Common myeloid progenitor, CD34-positive (primary cell): ENCODE measurements at regions not wholly inside any gene's neighbourhood (a gene's known extent, or its start where the extent isn't known, plus 50 kb on each side); places are given as distances from the start of the nearest gene placed in this dataset.

Experiments used
- CTCF ChIA-PET: fragments of 350-600 bp; sonication (Branson Sonifier 250); formaldehyde crosslinking; loops from one replicate; lab custom pipeline; 2021; ENCODE audit warnings: antibody characterized with exemption; lab: Charles Lee
- POLR2A ChIA-PET: fragments of 350-600 bp; sonication (Branson Sonifier 250); formaldehyde crosslinking; loops from one replicate; lab custom pipeline; 2021; ENCODE audit warnings: antibody characterized with exemption; lab: Charles Lee
- DNase-seq, 3 donors: peaks; one replicate each; pipeline versions ENCODE4 v3.0.0 to v3.0.0-alpha.2; 2013
- H3K27ac ChIP-seq, 2 experiments: 1 replicate in 1 of 2; 2 replicates in 1 of 2; pipeline ENCODE4 v1.7.0; 2013; ENCODE audit warnings: inconsistent platforms in 2 of 2, low read length in 2 of 2, mild to moderate bottlenecking in 2 of 2, low read depth in 1 of 2, moderate library complexity in 1 of 2; ENCODE audit not compliant: severe bottlenecking in 2 of 2, insufficient read depth in 1 of 2, poor library complexity in 1 of 2
- H3K27me3 ChIP-seq, 5 experiments: replicated peaks in 2 of 5; 1 replicate in 3 of 5; 2 replicates in 2 of 5; pipeline versions ENCODE4 v1.6.1 to v1.7.0; 2013; ENCODE audit warnings: low read length in 4 of 5, mild to moderate bottlenecking in 2 of 5, moderate library complexity in 2 of 5, inconsistent platforms in 1 of 5; ENCODE audit not compliant: insufficient read depth in 5 of 5, control insufficient read depth in 4 of 5
- H3K36me3 ChIP-seq, 4 experiments: 1 replicate in 2 of 4; 2 replicates in 2 of 4; pipeline versions ENCODE4 v1.6.1 to v1.7.0; 2013; ENCODE audit warnings: low read length in 3 of 4, control low read depth in 1 of 4, mild to moderate bottlenecking in 1 of 4; ENCODE audit not compliant: control insufficient read depth in 4 of 4, insufficient read depth in 4 of 4
- H3K4me1 ChIP-seq, 4 experiments: 1 replicate in 3 of 4; 2 replicates in 1 of 4; pipeline versions ENCODE4 v1.6.1 to v1.7.1; 2013; ENCODE audit warnings: low read length in 3 of 4, mild to moderate bottlenecking in 3 of 4, control low read depth in 1 of 4, inconsistent platforms in 1 of 4, moderate library complexity in 1 of 4; ENCODE audit not compliant: control insufficient read depth in 4 of 4, insufficient read depth in 4 of 4; ENCODE audit errors: control extremely low read depth in 1 of 4
- H3K4me3 ChIP-seq, 7 experiments: 1 replicate in 4 of 7; 2 replicates in 3 of 7; pipeline versions ENCODE4 v1.5.1 to v1.7.0; 2013; ENCODE audit warnings: mild to moderate bottlenecking in 7 of 7, low read length in 6 of 7, moderate library complexity in 6 of 7, inconsistent platforms in 2 of 7, low read depth in 2 of 7, control low read depth in 1 of 7; ENCODE audit not compliant: insufficient read depth in 4 of 7, control insufficient read depth in 1 of 7; ENCODE audit errors: extremely low read depth in 1 of 7
- H3K9me3 ChIP-seq, 5 experiments: 1 replicate in 4 of 5; 2 replicates in 1 of 5; pipeline versions ENCODE4 v1.6.1 to v1.7.1; 2013; ENCODE audit warnings: low read length in 4 of 5, mild to moderate bottlenecking in 2 of 5, inconsistent platforms in 1 of 5, low read depth in 1 of 5, moderate library complexity in 1 of 5; ENCODE audit not compliant: control insufficient read depth in 4 of 5, insufficient read depth in 2 of 5; ENCODE audit errors: control extremely low read depth in 1 of 5
- WGBS: methylation state at CpG from one replicate; pipeline ENCODE4 v1.1.5; 2013; ENCODE audit not compliant: insufficient coverage; 5-methylcytosine and 5-hydroxymethylcytosine counted together

GRCh38 chr5:167643631-167644280 lies 647.7 kb upstream of the WWC1 start:
- no peak for DNase-seq
- no peaks in the 10 kb centered on the region for H3K36me3 ChIP-seq
- CTCF ChIA-PET: interaction anchor here (0.7 kb wide), 1 partner anchor 41 kb away, joined by 3 read pairs; no protein-coding TSS in a partner anchor
- H3K27me3 ChIP-seq: peaks cover 0 to 2% (median 0%) of the 10 kb centered on the region in 5 experiments
- POLR2A ChIA-PET: no interaction called here
- H3K27ac ChIP-seq: no peak overlapping the region
- H3K9me3 ChIP-seq: no peaks in the 10 kb centered on the region
- no peak overlapping the region for H3K4me3 ChIP-seq
- WGBS: 86% methylated on average over 2 of the region's 3 CpGs
- no peaks in the 10 kb centered on the region for H3K4me1 ChIP-seq

GRCh38 chr5:167644619-167645018 lies 646.8 kb upstream of the WWC1 start:
- H3K27me3 ChIP-seq: peaks cover 0 to 5% (median 0%) of the 10 kb centered on the region in 5 experiments
- CTCF ChIA-PET: interaction anchor here (0.7 kb wide), 1 partner anchor 40 kb away, joined by 3 read pairs; no protein-coding TSS in a partner anchor
- DNase-seq: no peak
- POLR2A ChIA-PET: no interaction called here
- H3K9me3 ChIP-seq: no peaks in the 10 kb centered on the region
- H3K4me3 ChIP-seq: no peak overlapping the region
- H3K4me1 ChIP-seq: no peaks in the 10 kb centered on the region
- 80% methylated on average over 1 of the region's 2 CpGs for whole genome bisulfite sequencing
- no peaks in the 10 kb centered on the region for H3K36me3 ChIP-seq
- no peak overlapping the region for H3K27ac ChIP-seq

GRCh38 chr5:167649471-167649870 lies 642.0 kb upstream of the WWC1 start:
- WGBS: no CpG with 5 or more reads among the region's 1 CpG
- Histone ChIP-seq H3K4me1 (no peaks in the 10 kb centered on the region), H3K27me3 (peaks cover 0 to 5% (median 0%) of the 10 kb centered on the region in 5 experiments), H3K36me3 (no peaks in the 10 kb centered on the region), H3K27ac (no peak overlapping the region), H3K4me3 (no peak overlapping the region), H3K9me3 (no peaks in the 10 kb centered on the region)
- ChIA-PET POLR2A (no interaction called here), CTCF (no interaction called here)
- no peak for DNase-seq

GRCh38 chr5:167652690-167653089 lies 638.8 kb upstream of the WWC1 start:
- Histone ChIP-seq H3K4me3 (no peak overlapping the region), H3K27me3 (peaks cover 0 to 4% (median 0%) of the 10 kb centered on the region in 5 experiments), H3K9me3 (no peaks in the 10 kb centered on the region), H3K36me3 (no peaks in the 10 kb centered on the region), H3K27ac (no peak overlapping the region), H3K4me1 (no peaks in the 10 kb centered on the region)
- DNase-seq: no peak
- POLR2A ChIA-PET: no interaction called here
- WGBS: 81% methylated on average over 3 of the region's 3 CpGs
- CTCF ChIA-PET: no interaction called here

- Histone ChIP-seq H3K27me3 (peaks cover 0 to 4% (median 0%) of the 10 kb centered on the region in 5 experiments), H3K9me3 (no peaks in the 10 kb centered on the region), H3K27ac (no peak overlapping the region), H3K4me3 (no peak overlapping the region), H3K4me1 (no peaks in the 10 kb centered on the region), H3K36me3 (no peaks in the 10 kb centered on the region)
- no peak for DNase-seq
- POLR2A ChIA-PET: no interaction called here
- 88% methylated on average over 1 of the region's 1 CpG for WGBS
- CTCF ChIA-PET: no interaction called here
Measured at GRCh38 chr5:167653645-167654106, 637.8 kb upstream of the WWC1 start.

GRCh38 chr5:167657016-167657415 lies 634.4 kb upstream of the WWC1 start:
- POLR2A ChIA-PET: interaction anchor here (0.6 to 0.8 kb wide), 2 partner anchors 51 to 843 kb away, joined by 3 to 4 read pairs; no protein-coding TSS in a partner anchor
- no peak for DNase-seq
- no peak overlapping the region for H3K4me3 ChIP-seq
- H3K9me3 ChIP-seq: no peaks in the 10 kb centered on the region
- no peaks in the 10 kb centered on the region for H3K36me3 ChIP-seq
- CTCF ChIA-PET: no interaction called here
- H3K27ac ChIP-seq: no peak overlapping the region
- WGBS: 100% methylated on average over 2 of the region's 3 CpGs
- no peaks in the 10 kb centered on the region for H3K27me3 ChIP-seq
- no peaks in the 10 kb centered on the region for H3K4me1 ChIP-seq

GRCh38 chr5:167658889-167659288 lies 632.6 kb upstream of the WWC1 start:
- no CpG with 5 or more reads among the region's 2 CpGs for WGBS

More at GRCh38 chr5:167658889-167659288, 632.6 kb upstream of the WWC1 start:
- DNase-seq: no peak
- no peaks in the 10 kb centered on the region for H3K4me1 ChIP-seq
- no peaks in the 10 kb centered on the region for H3K27me3 ChIP-seq
- POLR2A ChIA-PET: no interaction called here
- H3K9me3 ChIP-seq: no peaks in the 10 kb centered on the region
- CTCF ChIA-PET: no interaction called here
- no peak overlapping the region for H3K27ac ChIP-seq
- H3K4me3 ChIP-seq: no peak overlapping the region
- no peaks in the 10 kb centered on the region for H3K36me3 ChIP-seq
